ENCODE measurements at regions not wholly inside any gene's neighbourhood (a gene's known extent, or its start where the extent isn't known, plus 50 kb on each side); places are given as distances from the start of the nearest gene placed in this dataset.

DNA sequence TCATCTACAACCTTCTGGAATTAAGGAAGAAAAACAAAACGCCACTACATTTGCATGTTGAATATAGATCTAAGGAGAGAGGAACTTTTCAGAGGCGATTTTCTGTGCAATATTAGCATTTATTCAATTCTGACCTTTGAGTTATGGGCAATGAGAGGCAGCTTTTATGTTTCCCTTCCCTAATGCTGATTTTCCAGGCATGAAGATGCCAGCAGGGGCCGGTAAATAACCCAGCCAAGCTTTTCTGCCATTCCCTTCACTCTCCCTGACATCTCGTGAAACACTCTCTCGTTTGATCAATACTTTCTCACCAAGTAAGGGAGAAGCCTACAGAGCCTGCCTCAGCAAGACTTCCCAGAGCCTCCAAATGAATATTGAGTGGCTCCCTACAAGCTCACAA, 470.5 kb upstream of the GOT2 start:
- TF ChIP-seq, protein P1, sequence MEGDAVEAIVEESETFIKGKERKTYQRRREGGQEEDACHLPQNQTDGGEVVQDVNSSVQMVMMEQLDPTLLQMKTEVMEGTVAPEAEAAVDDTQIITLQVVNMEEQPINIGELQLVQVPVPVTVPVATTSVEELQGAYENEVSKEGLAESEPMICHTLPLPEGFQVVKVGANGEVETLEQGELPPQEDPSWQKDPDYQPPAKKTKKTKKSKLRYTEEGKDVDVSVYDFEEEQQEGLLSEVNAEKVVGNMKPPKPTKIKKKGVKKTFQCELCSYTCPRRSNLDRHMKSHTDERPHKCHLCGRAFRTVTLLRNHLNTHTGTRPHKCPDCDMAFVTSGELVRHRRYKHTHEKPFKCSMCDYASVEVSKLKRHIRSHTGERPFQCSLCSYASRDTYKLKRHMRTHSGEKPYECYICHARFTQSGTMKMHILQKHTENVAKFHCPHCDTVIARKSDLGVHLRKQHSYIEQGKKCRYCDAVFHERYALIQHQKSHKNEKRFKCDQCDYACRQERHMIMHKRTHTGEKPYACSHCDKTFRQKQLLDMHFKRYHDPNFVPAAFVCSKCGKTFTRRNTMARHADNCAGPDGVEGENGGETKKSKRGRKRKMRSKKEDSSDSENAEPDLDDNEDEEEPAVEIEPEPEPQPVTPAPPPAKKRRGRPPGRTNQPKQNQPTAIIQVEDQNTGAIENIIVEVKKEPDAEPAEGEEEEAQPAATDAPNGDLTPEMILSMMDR (IDR thresholded peaks at IDR 0.05 in 4 of 5, conservative IDR thresholded peaks at IDR 0.05 in 1 of 5), result no peak
- TF ChIP-seq POLR2A (IDR thresholded peaks at IDR 0.05), result no peak
